GM12891 (cell line): ENCODE measurements at regions not wholly inside any gene's neighbourhood (a gene's known extent, or its start where the extent isn't known, plus 50 kb on each side); places are given as distances from the start of the nearest gene placed in this dataset.

Source experiments
- PAX5 ChIP-seq: IDR thresholded peaks from 2 replicates; pipeline ENCODE4 v1.6.1; 2011; ENCODE audit warnings: low read length, moderate library complexity, mild to moderate bottlenecking; ENCODE audit not compliant: insufficient read depth, severe bottlenecking
- POLR2A ChIP-seq: IDR thresholded peaks from 2 replicates; pipeline ENCODE4 v1.6.1; 2011; ENCODE audit warnings: low read depth, low read length, control low read depth
- POLR2AphosphoS5 ChIP-seq: IDR thresholded peaks from 2 replicates; pipeline ENCODE4 v1.6.1; 2011; ENCODE audit warnings: low read depth, low read length, control low read depth
- SPI1 ChIP-seq: IDR thresholded peaks from 2 replicates; pipeline ENCODE4 v1.6.1; 2011; ENCODE audit warnings: low read depth, low read length, control low read depth
- TAF1 ChIP-seq: IDR thresholded peaks from 2 replicates; pipeline ENCODE4 v1.6.1; 2011; ENCODE audit warnings: low read depth, low read length, control low read depth

DNA sequence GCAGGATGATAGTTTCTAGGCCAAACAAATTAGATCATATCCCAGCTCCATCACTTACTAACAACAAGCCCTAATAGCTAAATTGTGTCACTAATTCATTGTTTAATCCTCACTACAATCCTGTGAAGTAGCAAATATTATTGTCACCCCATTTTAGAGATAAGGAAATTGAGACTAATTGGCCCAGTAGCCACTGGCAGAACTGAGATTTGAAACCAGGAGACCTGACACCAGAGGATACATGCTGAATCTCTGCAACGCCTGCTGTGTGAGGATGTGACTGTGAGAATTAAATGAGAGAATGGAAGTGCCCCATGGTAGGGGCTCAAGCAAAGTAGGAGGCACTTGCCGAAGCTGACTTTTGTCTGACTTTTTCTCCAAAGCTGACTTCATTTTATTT, 124.3 kb upstream of the CITED2 start:
- TF ChIP-seq POLR2AphosphoS5 (no peak), POLR2A (no peak), TAF1 (no peak), SPI1 (no peak), PAX5 (no peak)
